ENCODE measurements at regions not wholly inside any gene's neighbourhood (a gene's known extent, or its start where the extent isn't known, plus 50 kb on each side); places are given as distances from the start of the nearest gene placed in this dataset.

- no peak overlapping the region for H3K4me3 ChIP-seq
- no peak for DNase-seq
- no peaks in the 10 kb centered on the region for H3K36me3 ChIP-seq
- peaks cover 0 to 40% (median 21%) of the 10 kb centered on the region in 6 donors for H3K4me1 ChIP-seq
- WGBS, 5 donors: 21 to 69% (median 59%) methylated on average over 1 of the region's 1 CpG
- peak overlapping the region in 7 of 8 donors; percentile 27 to 88 (median 76) for H3K27ac ChIP-seq
- TF ChIP-seq CTCF (IDR thresholded peaks at IDR 0.05 in 8 of 11, conservative IDR thresholded peaks at IDR 0.05 in 3 of 11): no peak
- no peak for TF ChIP-seq POLR2AphosphoS5 (IDR thresholded peaks at IDR 0.05)
- TF ChIP-seq POLR2A (IDR thresholded peaks at IDR 0.05): no peak
- intact Hi-C loops (cut with DNase I; ENCODE audit: low total_unique reads): no loop called here
- H3K27me3 ChIP-seq (replicated peaks in 1 of 7): no peaks in the 10 kb centered on the region
- H3K9me3 ChIP-seq: peaks cover 0 to 44% (median 7%) of the 10 kb centered on the region in 8 donors
Measured at GRCh38 chr12:14278294-14278953, 87.1 kb upstream of the ATF7IP start.

- DNase-seq: no peak
- Histone ChIP-seq H3K27me3 (replicated peaks in 1 of 7) (no peaks in the 10 kb centered on the region), H3K4me3 (no peak overlapping the region), H3K36me3 (no peaks in the 10 kb centered on the region), H3K9me3 (peaks cover 0 to 37% (median 7%) of the 10 kb centered on the region in 8 donors), H3K27ac (peak overlapping the region in 3 of 8 donors; percentile 78 to 88 (median 88)), H3K4me1 (peaks cover 0 to 42% (median 23%) of the 10 kb centered on the region in 6 donors)
- TF ChIP-seq CTCF (IDR thresholded peaks at IDR 0.05 in 8 of 11, conservative IDR thresholded peaks at IDR 0.05 in 3 of 11) (no peak), POLR2A (IDR thresholded peaks at IDR 0.05) (no peak), POLR2AphosphoS5 (IDR thresholded peaks at IDR 0.05) (no peak)
- intact Hi-C loops (cut with DNase I; ENCODE audit: low total_unique reads): no loop called here
- 67 to 81% (median 77%) methylated on average over 6 of the region's 6 CpGs for WGBS, 5 donors
Measured at GRCh38 chr12:14279845-14280244, 85.6 kb upstream of the ATF7IP start.

- H3K4me1 ChIP-seq: peaks cover 0 to 32% (median 21%) of the 10 kb centered on the region in 6 donors
- peak overlapping the region in 5 of 8 donors; percentile 28 to 88 (median 53) for H3K27ac ChIP-seq
- DNase-seq: no peak
- TF ChIP-seq POLR2AphosphoS5 (IDR thresholded peaks at IDR 0.05) (no peak), POLR2A (IDR thresholded peaks at IDR 0.05) (no peak), CTCF (IDR thresholded peaks at IDR 0.05 in 8 of 11, conservative IDR thresholded peaks at IDR 0.05 in 3 of 11) (no peak)
- H3K9me3 ChIP-seq: peaks cover 0 to 36% (median 7%) of the 10 kb centered on the region in 8 donors
- H3K27me3 ChIP-seq (replicated peaks in 1 of 7): no peaks in the 10 kb centered on the region
- no peak overlapping the region for H3K4me3 ChIP-seq
- intact Hi-C loops (cut with DNase I; ENCODE audit: low total_unique reads): no loop called here
- H3K36me3 ChIP-seq: no peaks in the 10 kb centered on the region
- 64 to 90% (median 79%) methylated on average over 5 of the region's 5 CpGs for WGBS, 5 donors
Measured at GRCh38 chr12:14280921-14281320, 84.6 kb upstream of the ATF7IP start.

GRCh38 chr12:14281539-14281938 is 83.9 kb upstream of the ATF7IP start:
- intact Hi-C loops (cut with DNase I; ENCODE audit: low total_unique reads): no loop called here
- Histone ChIP-seq H3K27ac (peak overlapping the region in 5 of 8 donors; percentile 28 to 88 (median 53)), H3K36me3 (no peaks in the 10 kb centered on the region), H3K4me3 (no peak overlapping the region), H3K27me3 (replicated peaks in 1 of 7) (no peaks in the 10 kb centered on the region), H3K9me3 (peaks cover 0 to 40% (median 7%) of the 10 kb centered on the region in 8 donors), H3K4me1 (peaks cover 0 to 28% (median 15%) of the 10 kb centered on the region in 6 donors)
- 93 to 100% (median 100%) methylated on average over 2 of the region's 2 CpGs for WGBS, 5 donors
- TF ChIP-seq POLR2AphosphoS5 (IDR thresholded peaks at IDR 0.05) (no peak), POLR2A (IDR thresholded peaks at IDR 0.05) (no peak), CTCF (IDR thresholded peaks at IDR 0.05 in 8 of 11, conservative IDR thresholded peaks at IDR 0.05 in 3 of 11) (no peak)
- DNase-seq: no peak

Data from spleen (tissue), 11 donors.